Stimulated activated naive CD8-positive, alpha-beta T cell treated with anti-CD3 and anti-CD28 coated beads, Interleukin-15, Interleukin-2, amounts not matched to agents 100 U/mL and 50 U/mL, for 24 hours (primary cell): ENCODE measurements at regions not wholly inside any gene's neighbourhood (a gene's known extent, or its start where the extent isn't known, plus 50 kb on each side); places are given as distances from the start of the nearest gene placed in this dataset.

Source experiments
- ATAC-seq: fragments of 150-1000 bp; cut with Tn5 transposase; one replicate; pipeline ENCODE4 v1.10.0; 2021
- DNase-seq: peaks from one replicate; pipeline ENCODE4 v3.0.0; 2021

DNA sequence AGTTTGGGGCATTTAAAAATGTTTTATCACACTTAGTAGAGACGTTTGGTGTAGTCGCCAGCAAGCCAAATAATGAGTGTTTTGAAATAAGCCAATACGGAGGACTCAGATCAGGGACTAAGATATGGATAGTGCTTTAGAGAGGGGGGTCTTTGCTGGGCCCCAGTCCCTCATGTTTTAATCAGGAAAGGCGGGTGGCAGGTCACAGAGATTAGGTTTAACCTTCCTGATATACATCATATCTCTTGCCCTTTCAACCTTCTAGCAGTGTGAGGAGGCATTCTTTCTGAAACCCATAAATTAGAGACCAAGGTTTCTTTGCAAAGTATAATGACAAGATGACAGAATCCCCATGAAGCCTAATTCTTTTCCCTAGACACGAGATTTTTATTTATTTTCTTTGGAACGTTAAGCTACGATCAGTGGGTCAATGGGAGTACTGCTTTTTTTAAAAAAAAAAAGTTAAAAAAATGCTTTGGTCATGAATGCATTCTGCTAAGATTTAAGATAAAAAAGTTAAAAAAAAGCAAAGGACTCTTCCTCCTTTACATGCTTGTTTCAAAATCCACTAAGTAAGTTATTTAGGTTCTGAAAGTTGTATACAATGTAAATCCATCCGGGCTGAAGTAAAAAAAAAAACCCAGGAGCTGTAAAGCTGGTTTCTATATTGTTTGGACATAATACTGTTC, 572.1 kb upstream of the SALL1 start:
- ATAC-seq, result no peak
- DNase-seq, result no peak

DNA sequence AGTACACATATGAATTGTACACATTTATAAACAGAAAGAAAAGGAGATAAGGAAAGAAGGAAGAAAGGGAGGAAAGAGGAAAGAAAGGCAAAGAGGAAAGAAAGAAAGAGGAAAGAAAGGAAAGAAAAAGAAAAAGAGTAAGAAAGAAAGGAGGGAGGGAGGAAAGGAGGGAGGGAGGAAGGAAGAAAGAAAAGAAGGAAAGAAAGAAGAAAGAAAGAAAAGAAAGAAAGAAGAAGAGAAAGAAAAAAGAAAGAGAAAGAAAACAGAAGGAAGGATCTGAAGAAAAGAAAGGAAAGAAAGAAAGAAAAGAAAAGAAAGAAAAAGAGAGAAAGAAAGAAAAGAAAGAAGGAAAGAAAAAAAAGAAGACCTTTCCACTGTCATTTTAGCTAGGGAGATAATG, 571.4 kb upstream of the SALL1 start:
- no peak for ATAC-seq
- no peak for DNase-seq

DNA sequence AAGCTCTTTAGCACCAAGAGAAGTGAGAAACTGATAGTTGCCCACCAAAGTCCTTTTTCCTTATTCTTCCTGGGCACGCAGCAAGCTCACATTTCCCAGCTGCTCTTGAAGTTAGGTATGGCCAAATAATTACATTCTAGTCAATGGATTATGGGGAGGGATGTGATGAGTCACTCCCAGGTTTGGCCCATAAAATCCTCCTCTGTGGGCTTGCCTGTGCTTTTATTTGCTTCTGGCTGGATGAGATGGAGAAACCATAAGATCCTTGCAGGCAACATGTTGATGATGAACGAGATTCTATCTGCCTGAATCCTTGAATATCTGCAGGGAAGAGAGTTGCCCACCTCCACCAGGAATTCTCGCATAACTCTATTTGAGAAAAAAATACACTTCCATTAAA, 568.3 kb upstream of the SALL1 start:
- ATAC-seq (no peak), DNase-seq (no peak)

DNA sequence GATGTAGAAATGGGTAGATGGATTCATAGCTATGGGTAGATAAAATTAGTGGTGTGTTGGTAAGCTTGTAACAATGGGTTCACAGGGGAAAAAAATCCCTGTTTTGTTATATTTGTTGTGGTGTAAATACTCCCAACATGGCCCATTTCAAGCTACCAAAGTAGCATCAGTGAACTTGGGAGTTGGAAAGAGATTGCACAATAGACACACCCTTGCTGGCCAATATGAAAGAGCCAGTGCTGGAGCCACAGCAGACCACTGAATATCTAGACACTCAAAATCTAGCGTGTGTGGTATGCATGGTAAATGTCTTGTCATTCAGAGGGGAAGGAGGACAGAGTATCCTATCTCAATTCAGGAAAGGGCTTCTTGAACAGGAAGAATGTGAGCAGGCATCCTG, 565.1 kb upstream of the SALL1 start:
- no peak for DNase-seq
- ATAC-seq, result no peak

DNA sequence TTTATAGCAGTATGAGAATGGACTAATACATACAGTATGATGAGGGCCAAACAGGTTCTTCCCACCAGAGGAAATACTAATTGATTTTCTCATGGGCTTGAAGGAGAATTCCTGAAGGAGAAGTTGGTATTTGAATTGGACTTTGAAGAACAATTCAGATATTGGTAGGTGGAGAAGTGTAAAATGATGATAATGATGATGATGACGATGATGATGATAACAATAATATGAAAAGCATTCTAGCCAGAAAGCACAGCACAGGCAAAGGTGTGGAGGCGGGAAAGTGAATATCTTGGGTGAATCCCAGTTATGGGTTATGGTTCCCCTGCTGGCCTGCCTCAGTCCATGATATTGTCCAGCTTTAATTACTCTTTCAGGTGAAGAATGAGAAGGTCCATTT, 562.4 kb upstream of the SALL1 start:
- no peak for DNase-seq
- no peak for ATAC-seq

DNA sequence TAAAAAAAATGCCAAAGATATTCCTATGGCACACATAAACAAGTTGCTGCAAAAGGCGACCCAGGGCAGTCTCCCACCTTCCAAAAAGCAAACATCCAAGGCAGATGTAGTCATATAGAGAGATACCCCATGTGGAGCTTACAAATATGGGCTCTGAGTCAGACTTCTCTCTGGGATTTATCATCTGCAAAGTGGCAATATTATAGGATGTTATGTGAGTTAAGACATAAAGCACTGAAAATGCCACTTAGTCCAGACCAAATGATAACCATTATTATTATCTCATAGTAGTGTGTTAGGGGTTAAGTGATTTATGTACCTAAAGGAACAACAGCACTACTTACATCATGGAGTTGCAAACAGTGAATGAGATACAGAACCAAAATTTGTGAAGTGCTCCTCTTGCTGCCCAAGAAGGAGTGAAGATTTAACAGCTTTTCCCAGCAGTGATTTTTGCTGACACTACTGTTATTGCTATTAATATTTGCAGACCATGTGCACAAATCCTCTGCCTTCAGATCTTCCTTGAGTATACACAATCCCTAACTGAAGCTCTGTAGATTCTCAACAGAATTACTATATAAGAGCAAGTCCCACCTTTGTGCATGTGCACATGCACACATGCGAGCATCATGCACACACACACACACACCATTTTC, 560.0 kb upstream of the SALL1 start:
- ATAC-seq (no peak), DNase-seq (no peak)

DNA sequence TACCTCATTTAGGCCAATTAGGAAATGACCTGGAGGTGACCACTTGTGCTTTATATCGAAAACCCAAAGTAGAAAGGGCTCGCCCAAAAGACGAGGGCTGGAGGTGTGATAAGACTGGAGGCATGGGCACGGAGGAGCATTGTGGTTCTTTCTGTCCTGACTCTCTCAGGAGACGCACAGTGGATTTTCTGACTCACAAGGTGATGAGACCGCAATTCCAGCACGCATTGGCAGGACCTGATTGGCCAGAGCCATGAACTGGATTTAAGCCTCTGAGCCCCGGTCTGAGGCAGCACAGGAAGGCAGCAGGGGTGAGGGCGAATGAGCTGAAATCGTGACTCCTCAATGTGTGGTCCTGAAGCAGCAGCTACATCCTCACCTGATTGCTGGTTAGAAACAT, 559.1 kb upstream of the SALL1 start:
- ATAC-seq, result no peak
- DNase-seq, result no peak

DNA sequence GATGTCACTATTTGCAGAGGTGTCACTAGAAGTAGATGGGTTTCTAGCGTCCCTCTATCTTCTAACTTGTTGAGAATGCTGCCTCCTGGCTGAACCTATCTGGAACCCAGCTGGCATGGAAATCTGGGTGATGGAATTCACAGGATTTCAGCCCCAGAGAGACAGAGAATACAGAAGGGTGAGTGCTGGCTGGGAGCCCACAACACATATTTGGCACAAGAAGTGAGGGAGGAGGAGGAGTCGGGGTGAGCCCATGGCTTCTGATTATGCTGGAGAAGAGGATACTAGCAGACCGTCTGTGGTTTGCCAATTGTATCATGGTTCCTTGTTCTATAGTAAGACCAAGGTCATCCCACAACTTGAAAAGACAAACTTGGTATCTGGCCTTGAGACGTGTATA, 557.8 kb upstream of the SALL1 start:
- no peak for ATAC-seq
- DNase-seq, result no peak

DNA sequence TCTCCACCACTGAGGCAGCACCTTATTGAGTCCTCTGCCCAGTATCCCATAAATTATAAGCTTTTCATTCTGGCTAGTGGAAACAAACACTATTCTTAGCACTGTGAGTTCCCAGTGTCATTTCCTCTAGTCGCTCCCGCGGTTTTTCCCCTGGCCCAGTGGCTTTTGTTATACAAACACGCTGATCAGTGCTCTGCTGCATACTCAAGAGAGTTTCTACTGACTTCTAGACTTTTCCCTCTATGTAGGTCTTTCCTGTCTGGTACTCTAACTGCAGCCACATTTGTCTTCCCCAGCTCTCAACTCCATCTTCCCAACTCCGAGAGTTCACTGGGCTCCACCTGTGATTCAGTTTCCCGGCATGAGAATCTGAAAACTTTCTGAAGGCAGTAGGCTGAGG, 556.6 kb upstream of the SALL1 start:
- DNase-seq (no peak), ATAC-seq (no peak)

DNA sequence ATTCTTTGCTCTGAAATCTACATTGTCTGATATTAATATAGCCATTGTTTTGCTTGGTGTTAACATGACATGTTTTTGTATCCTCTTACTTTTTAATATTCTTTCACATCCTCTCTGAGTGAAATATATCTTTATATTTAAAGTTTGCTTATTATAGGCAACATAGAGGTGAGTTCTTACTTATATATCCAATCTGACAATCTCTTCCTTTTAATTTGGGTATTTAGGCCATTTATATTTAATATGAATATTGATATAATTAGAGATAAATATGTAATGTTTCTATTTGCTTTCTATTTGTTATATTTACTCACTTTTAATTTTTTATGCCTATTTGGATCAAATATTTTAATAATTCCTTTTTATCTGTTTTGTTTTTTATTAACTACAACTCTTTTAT, 554.1 kb upstream of the SALL1 start:
- ATAC-seq, result no peak

DNA sequence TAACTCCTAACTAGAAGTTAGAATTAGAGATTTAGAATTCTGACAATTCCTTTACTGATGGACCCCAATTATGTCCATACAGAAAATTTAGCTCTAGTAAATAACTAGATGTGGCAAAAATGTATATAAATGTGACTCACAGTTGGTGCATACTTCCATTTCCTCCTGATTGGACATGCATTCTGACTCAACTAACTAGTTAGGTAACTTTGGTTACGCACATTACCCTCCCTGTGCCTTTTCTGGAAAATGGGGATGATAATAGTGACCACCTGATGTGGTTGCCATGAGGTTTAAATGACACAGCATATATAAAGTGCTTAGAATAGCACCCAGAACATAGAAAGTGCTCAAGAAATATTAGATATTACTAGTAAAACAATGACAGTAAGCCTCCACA, 550.0 kb upstream of the SALL1 start:
- no peak for ATAC-seq
- no peak for DNase-seq

More for the DNA sequence above, 554.1 kb upstream of the SALL1 start:
- no peak for DNase-seq

DNA sequence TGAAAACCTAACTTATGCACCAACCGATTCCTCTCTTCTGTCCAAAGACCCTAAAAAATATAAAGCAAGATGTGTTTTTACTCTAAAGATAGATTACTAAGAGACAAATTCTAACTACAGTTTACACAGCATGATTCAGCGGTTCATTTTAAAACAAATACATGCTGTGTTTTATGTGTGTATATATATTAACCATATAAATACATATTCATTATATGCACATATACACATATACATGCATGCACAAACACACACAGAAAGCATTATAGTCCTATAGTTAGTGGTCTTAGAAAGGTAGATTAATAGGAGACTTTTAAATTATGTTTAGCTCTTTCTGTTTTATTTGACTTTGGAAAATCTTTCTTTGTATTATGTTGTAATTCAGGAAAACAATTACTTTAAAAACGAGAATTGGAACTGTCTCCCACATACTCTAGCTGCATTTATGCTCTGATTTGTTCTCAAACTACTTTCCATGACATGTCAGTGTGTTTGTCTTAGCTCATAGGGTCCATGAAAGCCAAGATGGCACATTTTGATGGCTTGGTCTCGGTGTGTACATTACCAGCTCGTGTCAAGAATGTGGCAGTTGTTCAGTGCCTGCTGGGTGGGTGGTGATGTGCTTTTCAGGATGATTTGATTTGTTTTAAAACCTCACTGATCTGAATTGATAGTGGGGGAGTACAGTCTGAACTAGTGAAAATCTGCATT, 548.8 kb upstream of the SALL1 start:
- DNase-seq (no peak), ATAC-seq (no peak)

DNA sequence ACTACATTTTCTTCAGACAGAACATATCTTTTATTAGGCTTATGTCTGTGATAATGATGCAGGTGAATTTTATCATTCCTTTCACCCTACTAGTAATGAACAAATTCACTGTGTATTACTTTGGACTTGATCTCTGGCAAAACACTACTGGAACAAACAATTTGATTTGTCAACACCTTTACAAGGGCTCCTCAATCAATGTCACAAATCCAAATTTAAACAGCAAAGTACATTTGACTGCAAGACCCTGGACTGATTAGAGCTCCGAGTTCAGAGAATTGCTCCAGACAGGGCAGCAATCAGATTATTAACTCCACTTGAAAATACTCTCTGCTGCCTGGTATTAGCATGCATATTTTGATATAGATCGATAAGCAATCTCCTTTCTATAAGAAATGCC, 547.6 kb upstream of the SALL1 start:
- ATAC-seq (no peak), DNase-seq (no peak)

DNA sequence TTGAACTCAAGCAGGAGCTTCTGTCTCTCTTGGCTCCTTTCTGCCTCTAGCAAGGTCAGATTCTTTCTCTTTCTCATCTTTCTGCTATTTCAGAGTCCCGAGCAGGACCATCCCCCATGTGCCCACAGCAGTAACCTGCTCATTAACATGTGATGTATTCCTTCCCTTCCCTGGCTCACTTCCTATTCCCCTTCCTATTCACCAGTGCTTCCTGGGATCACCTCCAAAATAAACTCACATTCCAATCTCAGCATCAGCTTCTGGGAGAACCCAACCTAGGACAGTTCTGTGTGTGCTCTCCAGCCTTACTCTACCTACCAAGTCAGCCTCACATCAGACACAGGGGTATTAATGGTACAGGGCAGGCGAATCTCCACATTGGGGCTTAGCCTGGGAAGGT, 546.4 kb upstream of the SALL1 start:
- ATAC-seq, result no peak
- DNase-seq, result no peak

DNA sequence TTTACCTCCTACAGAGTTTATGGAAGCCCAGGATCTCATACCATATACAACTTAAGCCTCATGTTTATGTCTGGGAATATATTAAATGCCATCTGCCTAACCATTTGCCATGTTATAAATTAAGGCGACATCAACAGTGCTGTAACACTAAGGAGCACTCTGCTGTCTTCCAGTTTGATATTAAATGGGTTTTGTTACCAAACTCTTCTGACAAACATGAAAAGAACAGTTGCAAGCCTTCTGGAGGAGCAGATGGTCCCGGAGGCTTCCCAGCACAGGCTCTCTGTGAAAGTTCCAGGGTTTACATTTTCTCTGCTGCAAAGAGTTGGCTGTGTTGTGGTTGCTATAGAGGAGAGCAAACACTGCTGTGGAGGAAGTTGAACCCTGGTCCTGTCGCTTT, 545.3 kb upstream of the SALL1 start:
- DNase-seq, result no peak
- no peak for ATAC-seq

DNA sequence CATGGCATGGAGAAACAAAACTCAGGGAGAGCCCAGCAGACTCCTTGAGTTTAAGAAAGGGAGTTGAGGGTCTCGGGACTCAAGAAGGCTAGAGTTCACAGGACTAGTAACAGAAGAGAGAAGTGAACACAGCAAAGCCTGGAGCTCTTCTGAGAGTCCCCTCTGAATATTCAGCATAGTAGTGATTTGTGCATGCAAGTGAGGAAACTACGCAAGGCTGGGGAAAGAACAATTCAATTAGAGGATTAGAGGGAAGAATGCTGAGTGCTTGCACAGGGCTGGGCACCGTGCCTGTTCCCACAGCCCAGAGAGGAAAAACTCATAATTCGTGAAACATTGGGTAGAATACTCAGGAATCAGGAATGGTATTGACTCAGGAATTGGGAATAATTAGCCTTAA, 540.0 kb upstream of the SALL1 start:
- ATAC-seq (no peak), DNase-seq (no peak)

DNA sequence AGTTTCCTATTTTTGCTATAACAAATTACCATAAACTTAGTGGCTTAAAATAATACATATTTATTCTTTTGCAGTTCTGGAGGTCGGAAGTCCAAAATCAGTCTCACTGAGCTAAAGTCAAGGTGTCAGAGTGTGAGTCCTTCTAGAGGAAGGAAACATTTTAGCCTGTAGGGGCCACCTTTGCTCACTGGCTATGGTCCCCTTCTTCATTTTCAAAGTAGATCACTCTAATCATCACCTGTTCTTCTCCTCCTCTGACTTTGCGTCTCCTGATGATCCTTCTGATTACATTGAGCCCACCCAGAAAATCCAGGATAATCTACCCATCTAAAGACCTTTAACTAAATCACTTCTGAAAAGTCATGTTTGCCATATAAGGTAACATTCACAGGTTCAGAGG, 534.4 kb upstream of the SALL1 start:
- ATAC-seq (no peak), DNase-seq (no peak)

DNA sequence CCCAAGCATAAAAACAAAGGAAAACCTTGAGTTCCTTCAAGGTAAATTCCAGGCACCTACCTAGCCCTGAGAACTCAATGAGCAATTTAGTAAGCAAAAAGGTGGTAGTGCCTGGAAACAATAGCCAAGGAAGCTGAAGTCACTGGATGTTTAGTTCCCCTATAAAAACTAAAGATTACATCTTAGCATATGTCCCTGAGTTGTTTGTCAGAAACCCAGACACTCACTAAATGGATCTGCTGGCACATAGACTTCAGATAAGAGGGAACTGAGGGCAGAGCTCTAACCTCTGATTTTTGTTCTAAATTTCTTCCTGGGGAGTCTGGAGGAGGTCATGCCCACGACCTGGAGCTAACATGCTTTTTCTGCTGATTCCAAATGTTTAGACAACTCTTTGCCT, 532.8 kb upstream of the SALL1 start:
- ATAC-seq, result no peak
- DNase-seq, result no peak

DNA sequence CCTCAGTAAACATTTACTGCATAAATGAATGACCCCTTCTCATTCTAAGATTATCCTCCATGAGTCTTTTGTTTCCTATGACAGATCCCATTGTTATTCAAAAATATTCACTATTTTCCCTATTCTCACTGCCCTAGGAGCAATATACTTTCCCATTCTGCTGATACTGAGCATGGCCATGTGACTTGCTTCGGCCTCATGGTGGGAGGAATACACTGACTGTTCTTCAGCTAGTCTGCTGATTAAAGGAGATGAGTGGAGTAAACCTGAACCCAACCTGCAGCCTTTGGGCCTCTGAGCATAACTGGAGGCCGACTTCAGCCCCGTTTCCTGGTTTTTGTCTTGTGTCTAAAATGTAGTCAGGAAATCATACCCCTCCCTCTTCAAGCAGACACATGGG, 531.8 kb upstream of the SALL1 start:
- no peak for DNase-seq
- no peak for ATAC-seq

DNA sequence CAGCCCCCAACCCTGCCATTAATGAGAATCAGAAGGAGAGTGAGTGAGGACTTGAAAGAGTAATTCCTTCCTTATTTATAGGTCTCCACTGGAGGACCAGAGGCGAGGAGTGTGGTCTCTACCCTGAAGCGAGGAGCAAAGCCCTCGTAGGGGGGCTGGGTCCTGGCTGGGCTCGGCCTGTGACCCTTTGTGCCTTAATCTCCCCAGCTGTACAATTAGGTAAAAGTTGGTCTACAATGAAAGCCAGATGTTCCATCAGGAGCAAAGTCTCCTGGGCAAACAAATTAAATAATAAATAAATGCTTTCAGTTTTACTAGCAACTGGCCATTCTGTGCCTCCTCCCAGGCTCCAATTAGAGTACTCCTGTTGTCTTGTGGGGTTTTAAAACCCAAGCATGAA, 523.5 kb upstream of the SALL1 start:
- no peak for DNase-seq
- no peak for ATAC-seq

DNA sequence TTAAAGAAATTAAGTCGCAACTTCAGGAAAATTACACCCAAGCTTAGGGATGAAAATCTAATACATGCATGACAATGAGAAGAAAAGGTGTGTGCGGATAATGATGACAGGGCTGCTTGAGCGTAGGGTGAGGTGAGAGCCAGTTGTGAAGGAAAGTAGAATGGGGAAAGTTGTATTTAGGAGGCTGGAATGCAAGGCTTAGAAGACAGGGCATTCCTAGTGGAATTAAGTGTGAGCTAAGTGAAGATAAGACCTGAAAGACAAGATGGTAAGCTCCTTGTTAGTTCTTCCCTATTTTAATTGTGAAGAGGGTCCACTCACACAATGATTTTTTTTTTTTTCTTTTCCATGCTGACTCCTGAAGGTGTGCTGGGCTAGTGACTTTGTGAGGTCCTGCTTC, 519.5 kb upstream of the SALL1 start:
- ATAC-seq (no peak), DNase-seq (no peak)

DNA sequence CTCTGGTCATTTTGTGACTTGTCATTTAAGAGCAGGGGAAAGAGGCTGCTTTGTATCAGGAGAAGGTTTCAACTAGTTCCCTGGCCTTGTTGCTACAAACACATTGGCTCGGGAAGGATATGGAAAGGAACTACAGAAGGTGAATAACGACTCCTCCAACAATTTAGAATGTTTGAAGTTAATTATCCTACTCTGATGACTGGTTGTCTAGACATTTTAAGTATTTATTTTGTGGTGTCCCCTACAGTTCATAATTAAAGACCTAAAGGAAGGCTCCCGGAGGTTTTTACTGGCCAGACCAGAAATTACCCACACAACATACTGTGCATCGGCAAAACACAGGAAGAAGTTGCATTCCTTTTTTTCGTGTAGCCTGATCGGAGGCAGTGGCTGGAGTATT, 515.8 kb upstream of the SALL1 start:
- no peak for DNase-seq
- no peak for ATAC-seq

DNA sequence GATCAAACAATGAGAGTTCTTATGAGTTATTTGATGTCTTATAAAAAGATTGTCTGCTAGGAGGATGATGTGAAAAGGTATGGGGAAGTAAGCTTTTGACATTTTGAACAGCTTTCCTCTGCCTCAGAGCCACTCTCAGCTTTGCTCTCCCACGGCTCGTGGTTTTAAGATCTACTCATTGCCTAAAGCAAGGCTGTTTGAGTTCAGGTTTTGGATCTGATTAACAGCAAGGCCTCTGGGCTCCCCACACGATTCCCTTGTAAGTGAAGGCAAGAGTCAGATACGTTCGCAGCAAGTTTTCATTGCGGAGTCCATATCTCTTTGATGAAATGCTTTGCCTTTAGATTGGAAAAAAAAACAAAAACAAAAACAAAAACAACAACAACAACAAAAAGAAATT, 515.0 kb upstream of the SALL1 start:
- DNase-seq (no peak), ATAC-seq (no peak)

DNA sequence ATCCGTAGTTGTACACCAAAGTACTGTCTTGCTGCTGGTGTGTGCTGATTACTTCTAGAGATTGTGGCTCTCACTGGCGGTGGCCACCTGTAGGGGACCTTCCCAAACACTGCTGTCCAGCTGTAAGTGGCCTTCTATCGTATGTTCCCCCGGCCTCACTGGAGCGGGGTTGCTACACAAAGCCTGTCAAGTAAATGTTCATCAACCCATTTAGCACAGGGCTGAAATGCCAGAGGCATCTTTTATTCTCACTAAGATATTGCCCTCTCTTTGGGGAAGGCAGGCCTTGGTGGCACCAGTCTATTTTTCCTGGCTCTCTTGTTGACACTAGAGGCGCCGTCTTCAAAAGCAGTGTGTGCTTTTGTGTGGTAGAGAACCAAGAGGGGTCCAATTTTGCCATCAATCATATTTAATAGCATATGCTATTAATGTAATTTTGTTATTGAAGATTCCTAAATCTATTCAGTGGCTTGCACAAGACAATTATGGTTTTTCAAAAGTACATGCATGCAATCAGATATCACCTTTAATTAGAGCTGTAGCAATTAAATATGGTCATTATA, 514.4 kb upstream of the SALL1 start:
- DNase-seq, result no peak
- ATAC-seq, result no peak
